Stimulated activated CD8-positive, alpha-beta memory T cell treated with anti-CD3 and anti-CD28 coated beads, Interleukin-12 subunit alpha, Interleukin-12 subunit beta, amount 100 ng/mL, for 24 hours (primary cell): ENCODE measurements at regions not wholly inside any gene's neighbourhood (a gene's known extent, or its start where the extent isn't known, plus 50 kb on each side); places are given as distances from the start of the nearest gene placed in this dataset.

Experiments used
- DNase-seq: peaks from one replicate; pipeline ENCODE4 v3.0.0-alpha.2; 2020; ENCODE audit errors: extremely low read depth

DNA sequence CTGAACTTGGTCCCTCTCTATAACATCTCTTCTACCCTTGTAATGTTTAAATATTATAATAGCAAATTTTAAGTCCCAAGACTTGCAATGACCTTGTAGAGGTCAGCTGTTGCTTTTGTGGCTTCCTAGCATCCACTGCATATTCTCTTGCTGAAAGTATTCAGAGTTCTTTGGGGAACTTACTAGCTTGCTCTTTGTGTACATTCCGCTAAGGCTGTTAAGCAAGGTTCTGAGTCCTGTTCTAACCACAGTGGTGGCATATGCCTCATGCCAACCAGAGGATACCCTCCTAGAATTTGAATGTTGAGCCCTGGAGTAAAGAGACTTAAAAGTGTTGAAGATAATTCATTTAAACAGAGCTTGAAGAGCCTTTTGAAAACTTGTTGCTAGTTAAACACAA, 570.9 kb downstream of the TLE1 start:
- DNase-seq: no peak

DNA sequence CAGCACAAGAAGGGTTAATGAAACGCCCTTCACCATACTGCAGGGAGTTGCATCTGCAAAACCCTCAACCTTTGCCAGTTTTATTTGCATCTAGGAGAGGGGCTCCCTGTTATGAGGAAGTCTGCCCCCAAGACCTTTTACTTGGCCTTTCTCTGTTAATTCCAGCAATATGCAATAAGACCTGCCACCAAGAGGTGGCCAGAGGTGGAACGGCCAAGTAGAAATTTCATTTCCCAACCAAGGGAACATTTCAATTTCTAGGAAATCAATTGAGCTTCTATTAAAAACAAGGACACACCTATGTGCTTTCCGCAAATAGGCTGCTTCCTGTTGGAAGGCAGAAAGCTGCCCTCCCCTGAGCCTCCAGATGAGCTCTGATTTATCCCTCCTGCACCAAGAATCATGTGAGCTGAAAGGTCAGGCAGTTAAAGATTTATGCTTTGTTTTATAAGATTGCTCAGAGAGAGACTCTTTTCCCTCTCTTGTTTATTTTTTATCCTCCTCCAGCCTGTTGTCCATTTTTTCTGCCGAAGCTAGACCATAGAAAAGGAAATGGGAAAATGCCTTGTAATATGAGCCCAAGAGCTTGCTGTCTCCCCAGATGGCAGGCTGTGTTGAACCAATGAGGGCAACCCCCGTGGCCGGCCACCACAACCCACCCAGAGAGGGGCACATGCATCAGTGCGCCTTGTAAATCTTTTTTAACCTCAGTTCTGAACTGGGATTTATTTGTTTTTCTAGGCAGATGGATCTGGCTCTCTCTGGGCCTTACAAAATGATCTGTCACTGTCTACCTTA, 572.8 kb downstream of the TLE1 start:
- DNase-seq: no peak

DNA sequence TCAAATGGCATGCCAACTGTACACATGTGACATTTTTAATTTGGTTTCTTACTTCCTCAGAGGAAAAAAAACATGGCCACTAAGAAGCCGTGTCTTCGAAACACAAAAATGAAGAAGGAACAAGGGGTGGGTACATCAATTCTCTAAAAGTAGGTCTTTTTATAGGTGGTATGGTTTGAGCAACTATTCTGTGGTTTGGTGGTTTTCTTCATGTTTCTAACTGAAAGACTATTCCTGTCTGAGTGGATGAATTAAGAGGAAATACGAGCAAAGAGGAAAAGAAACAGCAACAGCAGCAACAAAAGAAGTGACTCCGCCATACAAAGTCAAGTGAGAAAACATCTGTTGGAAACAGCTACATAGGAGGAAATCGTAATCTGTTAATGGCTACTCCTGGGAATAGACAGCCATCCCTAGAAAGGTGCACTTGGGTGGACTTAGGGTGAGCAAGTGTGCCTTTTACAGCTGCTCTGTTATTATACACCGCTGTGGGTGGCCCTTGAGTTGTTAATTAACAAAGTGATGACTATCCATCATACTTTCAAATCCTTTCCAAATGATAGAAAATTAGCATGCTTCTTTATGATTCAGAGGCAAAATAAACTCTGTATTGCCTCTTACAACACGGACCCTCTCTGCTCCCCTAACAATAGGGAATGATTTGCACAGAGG, 575.8 kb downstream of the TLE1 start:
- no peak for DNase-seq

DNA sequence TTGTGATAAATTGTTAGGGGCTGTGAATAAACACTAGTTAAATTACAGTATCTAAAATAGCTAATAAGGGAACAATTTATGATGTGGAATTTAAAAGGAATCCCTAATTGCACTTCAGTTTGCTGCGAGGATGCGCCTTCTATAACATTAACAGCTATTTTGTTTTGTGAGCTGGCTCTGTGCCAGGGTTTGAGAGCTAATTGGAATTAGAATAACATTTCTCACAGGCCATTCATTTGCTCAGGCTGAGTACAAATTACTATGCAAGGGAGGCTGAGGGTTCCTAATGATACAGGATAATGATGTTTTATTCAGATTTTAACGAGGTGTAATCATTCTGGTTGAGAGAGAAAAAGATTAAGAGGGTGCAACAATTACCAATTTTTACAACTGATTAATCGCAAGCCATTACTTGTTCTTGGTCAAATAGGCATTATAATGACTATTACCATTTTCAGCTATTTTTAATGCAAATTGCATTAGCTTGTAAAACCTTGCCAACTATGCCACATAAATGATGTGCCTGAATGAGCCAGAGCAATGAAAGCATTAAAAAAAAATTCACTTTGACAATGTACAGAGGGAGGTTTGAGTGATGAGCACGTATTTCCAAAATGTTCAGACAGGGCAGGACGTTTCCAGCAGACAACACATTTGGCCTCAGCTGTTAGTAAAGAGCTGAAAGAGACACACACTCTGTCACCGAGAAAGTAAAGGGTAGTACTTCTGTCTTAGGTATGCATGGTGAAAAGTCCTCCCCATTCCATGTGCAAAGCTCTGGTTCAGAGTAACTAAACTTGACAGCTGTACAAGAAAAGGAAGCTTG, 576.5 kb downstream of the TLE1 start:
- DNase-seq: no peak

DNA sequence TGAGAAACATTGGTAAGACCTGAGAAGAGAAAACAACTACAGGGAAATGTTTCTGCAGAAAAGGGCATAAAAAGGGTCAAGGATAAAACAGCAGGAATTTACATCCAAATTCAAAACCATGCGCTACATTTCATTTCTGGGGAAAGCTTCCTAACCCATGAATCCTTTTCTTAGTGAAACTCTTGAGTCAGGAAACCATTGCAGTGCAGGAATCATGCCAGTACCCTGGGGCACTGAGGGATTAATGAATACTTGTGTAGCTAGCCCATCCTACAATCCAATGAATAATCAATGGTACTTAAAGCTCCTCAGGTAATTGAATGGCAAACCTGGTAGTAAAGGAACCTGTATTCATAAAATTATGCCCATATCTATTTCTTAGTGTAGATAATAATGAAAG, 580.5 kb downstream of the TLE1 start:
- no peak for DNase-seq

DNA sequence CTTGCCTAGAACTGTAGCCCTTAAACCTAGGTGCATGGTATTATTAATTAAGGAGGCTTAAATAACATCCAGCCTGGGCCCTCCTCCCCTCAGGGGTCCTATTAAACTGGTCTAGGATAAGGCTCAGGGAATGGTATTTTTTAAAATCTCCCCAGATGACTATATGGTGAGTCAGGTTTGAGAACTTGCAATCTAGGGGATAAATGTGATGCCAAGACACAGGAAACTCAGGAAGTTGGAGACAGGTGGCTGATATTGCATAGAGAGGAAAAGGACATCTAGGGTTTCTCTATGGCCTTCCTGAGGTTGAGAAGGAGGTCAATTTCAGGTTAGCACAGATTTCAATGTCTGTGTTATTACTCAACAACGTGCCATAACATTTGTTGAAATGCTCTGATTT, 581.0 kb downstream of the TLE1 start:
- DNase-seq: no peak

DNA sequence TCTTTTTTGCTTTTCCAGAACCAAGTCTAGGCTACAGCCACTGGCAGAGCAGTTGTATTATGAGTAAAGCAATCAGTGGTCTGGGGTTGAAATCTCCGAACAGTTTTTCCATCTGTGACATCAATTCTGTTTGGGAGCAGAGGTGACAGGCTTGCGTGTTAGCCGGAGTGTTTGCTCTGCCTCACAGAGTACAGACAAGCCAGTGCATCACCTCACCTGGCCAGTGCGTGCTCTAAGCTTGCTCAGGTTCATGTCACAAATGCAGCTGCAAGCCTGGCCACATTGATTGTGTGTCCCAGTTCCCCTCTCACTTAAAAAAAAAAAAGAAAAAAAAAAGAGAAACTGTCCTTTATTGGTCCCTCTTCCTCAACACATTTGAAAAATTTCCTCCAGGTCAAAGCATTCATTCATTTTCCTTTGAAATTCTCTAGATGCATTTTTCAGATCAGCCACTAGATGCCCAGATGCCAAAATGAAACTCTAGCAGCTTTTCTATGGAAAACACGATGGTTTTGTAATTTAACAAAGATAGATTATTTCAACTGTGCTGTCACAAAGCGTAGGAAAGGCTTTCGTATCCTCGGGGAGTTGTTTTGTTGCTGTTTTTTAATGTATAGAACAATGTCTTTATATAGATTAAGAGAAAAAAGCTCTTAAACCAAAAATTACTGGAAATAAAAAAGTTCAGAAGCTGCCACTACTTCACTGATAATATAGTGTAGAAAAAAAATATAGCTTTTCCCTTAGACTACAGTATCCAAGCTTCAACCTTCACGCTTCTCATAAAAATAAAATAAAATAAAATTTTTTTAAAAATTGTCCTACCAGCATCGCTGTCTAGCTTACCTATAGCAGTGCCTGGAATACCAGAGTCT, 585.5 kb downstream of the TLE1 start:
- DNase-seq: no peak

DNA sequence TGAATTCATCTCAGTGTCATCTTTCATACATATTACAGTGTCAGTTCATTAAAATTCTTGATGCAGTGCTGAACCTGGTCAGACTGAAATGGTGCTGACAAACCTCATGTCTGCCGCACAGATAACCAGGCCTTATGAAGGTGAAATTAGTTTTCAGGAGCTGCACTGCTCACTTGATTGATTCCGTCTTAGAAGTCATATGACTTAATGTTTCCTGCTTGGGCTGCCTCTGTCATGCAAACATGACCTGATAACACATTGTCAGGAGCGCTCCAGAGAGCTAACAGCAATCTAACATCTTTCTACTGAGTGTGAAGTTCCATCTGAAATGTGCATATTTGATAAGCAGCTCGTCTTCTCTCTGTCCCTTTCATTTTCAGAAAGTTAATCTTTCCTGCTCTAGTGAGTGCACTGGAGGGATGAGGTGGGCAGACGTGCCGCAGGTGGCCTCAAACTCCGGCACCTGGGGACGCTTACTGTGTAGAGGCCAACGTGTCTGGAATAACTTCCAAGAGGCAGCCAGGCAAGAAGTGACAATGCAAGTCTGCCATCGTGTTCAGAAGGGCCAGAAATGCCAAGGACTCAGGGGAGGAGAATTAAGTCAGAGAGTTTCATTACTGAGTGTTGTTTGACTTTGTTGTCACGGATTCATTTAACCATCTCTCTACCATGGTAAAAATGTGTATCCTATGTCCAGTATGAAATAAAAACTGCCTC, 592.1 kb downstream of the TLE1 start:
- DNase-seq: no peak

DNA sequence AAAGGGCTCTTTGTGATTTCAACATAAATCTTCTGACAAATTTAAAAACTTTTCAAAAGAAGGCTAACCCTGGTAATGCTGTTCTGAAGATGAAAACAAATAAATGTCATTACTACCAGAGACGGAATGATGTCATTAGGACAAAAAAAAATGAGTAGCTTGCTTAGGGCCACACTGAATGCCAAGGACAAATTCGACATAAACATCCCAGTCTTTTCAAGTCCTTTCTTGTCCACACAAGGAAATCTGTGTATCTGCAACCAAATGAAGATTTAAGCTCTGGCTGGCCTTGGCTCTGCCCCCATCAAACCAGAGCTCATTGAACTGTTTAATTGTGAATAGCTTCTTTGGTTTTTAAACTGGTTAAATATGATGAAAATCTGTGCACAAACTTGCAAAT, 592.7 kb downstream of the TLE1 start:
- no peak for DNase-seq

DNA sequence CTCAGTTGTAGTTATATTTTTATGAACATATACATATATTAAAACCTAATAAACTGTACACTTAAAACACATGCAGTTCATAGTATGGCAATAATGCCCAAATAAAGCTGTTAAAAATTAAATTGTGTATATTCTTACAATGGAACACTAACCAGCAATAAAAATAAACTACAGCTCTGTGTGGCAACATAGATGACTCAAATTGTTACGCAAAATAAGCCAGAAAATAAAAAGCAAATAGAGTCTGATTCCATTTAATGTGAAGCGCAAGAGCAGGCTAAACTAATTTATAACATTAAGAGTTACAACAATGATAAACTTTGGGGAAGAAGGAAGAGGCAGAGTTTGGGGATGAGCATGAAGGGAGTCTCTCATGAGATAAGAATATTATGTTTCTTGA, 597.3 kb downstream of the TLE1 start:
- DNase-seq: no peak

DNA sequence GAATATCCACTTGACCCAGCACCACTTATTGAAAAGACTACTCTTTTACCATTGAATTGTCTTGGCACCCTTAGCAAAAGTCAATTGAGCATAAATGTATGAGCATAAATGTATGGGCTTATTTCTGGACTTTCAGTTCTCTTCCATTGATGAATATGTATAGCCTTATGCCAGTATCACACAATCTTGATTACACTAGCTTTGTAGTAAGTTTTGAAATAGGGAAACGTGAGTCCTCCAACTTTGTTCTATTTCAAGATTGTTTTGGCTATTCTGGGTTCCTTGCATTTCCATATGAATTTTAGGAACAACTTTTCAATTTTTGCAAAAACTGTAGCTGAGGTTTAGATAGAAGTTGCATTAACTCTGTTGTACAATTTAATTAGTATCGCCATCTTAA, 601.0 kb downstream of the TLE1 start:
- no peak for DNase-seq

DNA sequence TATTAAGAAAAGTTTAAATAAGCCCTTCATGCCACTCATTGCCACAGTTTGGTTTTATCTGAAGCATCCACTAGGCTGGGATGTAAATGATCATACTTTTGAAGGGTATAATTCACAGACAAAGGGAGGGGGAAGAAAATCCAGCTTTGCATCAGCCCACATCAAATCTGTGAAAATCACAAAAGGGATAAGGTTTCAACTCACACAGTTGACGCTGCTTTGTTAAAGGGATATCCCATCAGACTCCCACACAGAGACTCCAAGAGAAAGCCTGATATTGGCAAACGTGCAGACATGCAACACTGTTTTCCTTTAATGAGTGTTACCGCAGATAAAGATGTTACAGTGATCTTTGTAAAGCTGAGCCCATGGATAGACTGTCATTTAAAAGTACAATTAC, 602.9 kb downstream of the TLE1 start:
- no peak for DNase-seq

DNA sequence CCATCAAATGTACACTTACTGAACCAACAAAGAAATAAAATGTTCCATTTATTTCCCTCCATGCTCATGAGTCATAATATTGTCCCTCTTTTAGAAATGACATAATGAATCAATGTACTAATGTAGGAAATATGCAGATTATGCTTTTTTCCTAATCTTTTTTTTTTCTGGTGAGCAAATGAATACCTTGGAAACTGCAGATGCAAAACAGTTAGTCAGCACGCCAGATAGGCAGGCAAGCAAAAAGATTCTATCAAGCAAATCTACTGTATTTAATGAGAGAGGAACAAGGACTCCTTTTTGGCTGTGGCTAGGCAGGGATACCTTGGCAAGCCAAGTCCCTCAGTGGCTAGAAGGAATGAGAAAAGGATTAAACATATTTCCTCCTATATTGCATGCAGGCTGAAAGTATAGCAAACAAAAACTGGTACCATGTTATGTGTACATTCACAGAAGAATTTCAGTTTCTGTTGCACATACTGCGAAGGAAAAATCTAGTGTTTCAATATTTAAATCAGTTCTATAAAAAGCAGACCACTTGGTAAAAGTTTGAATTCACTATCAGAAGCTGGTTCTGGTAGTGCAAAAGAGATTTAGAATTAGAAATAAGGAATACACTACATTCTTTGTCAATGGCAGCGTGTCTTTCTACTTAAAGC, 605.4 kb downstream of the TLE1 start:
- DNase-seq: no peak

DNA sequence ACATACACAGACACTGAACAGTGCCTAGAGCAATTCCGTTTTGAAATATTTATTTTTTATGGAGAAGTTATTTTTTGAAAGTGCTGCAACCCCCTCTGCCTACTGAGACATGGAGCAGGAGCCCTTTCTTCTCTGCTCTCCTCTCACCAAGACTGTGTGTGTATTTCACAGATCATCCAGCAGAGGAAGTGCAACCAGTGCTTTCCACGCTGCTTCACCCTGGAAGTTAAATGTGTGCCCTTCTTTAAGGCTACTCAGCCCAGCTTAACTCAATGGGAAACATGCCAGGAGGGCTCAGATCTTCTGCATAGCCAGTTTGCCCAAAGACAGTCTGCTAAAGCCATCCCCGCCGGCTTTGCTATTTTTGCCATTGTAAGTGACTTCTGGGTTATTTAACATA, 606.3 kb downstream of the TLE1 start:
- no peak for DNase-seq

DNA sequence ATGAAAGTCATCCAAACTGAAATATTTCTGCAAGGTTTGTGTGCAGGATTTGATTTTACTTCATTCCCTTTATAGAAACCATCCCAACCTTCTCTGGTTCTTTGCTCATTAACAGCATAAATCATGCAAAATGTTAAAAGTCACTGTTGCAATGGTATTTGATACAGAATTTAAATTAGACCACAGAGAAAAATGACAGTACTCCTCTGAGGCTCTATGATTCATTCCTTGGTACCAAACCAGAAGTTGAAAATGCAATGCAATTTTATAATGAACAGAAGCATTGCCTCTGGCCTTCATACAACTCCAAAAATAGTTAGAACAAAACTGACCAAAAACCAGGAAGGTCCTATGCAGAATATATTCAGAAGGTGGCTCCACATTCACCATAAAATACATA, 607.1 kb downstream of the TLE1 start:
- DNase-seq: no peak

DNA sequence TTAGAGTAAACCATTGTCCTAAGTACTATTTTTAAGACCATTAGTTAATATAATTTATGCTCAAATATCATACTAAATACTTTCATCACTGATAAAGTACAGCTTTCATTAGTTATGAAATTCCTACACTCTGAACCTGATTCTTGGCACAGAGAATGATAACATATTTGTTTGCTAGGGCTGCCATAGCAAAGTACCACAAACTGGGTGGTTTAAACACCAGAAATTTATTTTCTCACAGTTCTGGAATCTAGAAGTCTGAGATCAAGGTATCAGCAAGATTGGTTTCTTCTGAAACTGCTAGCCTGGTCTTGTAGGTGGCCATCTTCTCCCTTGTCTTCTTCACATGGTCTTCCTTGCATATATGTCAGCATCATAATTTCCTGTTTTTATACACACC, 608.4 kb downstream of the TLE1 start:
- no peak for DNase-seq

DNA sequence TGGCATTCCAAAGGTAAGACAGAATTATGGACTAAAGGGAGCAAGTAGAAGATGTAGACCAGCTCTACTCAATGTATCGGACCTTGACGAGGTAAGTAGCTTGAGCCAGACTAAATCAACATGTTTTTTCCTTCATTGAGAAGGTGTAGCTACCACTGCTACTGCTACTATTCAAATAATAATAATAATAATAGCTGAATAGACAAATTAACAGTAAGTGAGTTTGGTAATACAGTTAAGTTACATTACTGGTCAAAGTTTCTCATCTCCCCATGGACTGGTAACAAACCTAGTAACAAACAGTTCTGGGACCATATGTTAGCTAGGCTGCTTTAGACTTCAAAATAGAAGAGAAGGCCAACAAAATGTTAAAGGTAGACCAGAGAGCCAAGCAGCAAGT, 609.2 kb downstream of the TLE1 start:
- no peak for DNase-seq

DNA sequence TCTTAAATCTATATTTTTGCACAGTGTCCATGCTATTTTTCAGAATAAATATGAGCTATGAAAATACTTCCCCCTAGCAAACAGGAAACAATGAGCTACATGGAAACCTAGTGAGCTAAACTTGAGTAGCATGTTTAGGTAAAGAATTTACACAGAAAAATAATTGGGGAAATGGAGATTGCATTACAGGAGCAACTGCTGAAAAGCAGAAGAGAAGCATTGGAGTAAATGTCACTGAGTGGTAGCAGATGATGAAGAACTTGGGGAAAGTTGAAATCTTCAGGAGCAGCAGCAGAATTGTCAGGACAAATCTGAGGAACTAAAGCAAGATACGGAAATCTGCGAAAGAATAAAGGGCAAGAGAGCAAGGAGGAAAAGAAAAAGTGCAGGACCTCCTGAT, 610.3 kb downstream of the TLE1 start:
- no peak for DNase-seq

DNA sequence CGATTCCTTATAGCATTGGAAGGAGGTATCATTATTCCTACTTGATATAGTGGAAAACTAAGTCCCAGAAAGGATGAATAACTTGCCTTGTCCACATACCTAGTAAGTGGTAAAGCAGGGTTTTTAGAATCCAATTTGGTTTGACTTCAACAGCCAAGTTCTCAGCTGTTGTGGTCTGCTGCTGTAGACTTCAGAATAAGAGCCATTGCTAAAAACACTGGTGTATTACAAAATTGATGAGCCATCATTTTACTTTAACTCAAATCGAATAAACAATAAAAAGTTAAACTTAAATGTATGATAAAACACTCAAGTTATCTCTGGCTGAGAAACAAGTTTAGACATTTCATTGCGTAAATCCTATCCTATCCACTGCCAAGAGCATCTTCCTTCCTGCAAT, 610.8 kb downstream of the TLE1 start:
- DNase-seq: no peak

DNA sequence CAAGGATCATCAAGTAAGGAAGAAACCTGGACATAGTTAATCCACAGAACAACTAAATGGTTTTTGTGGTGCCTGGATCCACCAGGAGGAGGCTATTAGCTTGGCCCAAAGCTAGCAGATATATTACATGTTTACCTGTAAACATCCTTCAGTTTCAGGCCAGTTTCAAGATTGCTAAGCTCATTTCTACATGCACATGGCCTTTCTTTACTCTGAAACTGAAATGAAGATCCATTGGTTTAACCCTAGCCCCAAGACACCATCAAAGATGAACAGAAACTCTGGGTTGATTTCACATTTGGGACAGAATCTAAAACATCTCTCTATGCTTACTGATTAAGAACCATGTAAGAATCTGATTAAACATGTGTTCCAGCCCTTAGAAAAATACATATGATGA, 611.8 kb downstream of the TLE1 start:
- no peak for DNase-seq

DNA sequence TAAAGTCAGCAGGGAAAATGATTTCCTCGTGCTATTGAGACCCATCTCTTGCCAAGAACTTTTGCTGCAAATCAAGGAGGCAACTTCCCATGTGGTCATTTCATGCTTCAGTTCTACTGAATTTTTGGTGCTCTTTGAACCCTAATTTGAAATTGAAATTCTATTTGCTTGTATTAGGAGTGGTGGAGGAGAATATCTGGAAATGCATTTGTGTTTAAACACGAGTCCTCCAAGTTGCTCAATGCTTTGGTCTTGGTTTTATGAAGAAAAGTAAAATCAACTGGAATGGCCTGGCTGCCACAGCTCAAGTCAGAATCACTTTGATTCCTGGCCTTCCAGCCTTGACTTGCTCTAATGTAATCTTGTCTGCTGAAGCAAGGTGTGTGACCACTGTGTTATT, 613.2 kb downstream of the TLE1 start:
- no peak for DNase-seq
